SK-N-MC (cell line): ENCODE measurements at regions not wholly inside any gene's neighbourhood (a gene's known extent, or its start where the extent isn't known, plus 50 kb on each side); places are given as distances from the start of the nearest gene placed in this dataset.

Experiments used
- EZH2 ChIP-seq: fragments of 200-600 bp; sonication (generic); IDR thresholded peaks from one replicate; pipeline ENCODE4 v1.6.1; 2017; ENCODE audit warnings: antibody characterized with exemption
- POLR2AphosphoS5 ChIP-seq: IDR thresholded peaks from 2 replicates; pipeline ENCODE4 v1.6.1; 2012; ENCODE audit warnings: mild to moderate bottlenecking, low read depth, low read length, borderline replicate concordance

- TF ChIP-seq POLR2AphosphoS5 (no peak), EZH2 (no peak)
Observed at GRCh38 chr11:11056749-11057471, 199.1 kb upstream of the ZBED5 start.
